Ascending aorta (tissue), 2 donors: ENCODE measurements at regions not wholly inside any gene's neighbourhood (a gene's known extent, or its start where the extent isn't known, plus 50 kb on each side); places are given as distances from the start of the nearest gene placed in this dataset.

Experiments used
- DNase-seq, 2 donors: peaks; one replicate each; pipeline ENCODE4 v3.0.0-alpha.2; 2019; ENCODE audit warnings: low spot score in 2 of 2
- H3K27ac ChIP-seq, 2 donors: fragments of 200-600 bp; sonication (generic); one replicate each; pipeline ENCODE4 v1.5.1; 2016 to 2017; ENCODE audit warnings: mild to moderate bottlenecking in 1 of 2
- H3K27me3 ChIP-seq: fragments of 200-600 bp; sonication (generic); one replicate; pipeline ENCODE4 v1.5.1; 2017
- H3K36me3 ChIP-seq, 2 donors: fragments of 200-600 bp; sonication (generic); one replicate each; pipeline ENCODE4 v1.5.1; 2016
- H3K4me1 ChIP-seq, 2 donors: fragments of 200-600 bp; sonication (generic); one replicate each; pipeline ENCODE4 v1.5.1; 2016 to 2017; ENCODE audit warnings: mild to moderate bottlenecking in 1 of 2
- H3K4me3 ChIP-seq, 2 donors: fragments of 200-600 bp; sonication (generic); one replicate each; pipeline ENCODE4 v1.5.1; 2016 to 2017; ENCODE audit warnings: mild to moderate bottlenecking in 1 of 2
- H3K9me3 ChIP-seq, 2 donors: fragments of 200-600 bp; sonication (generic); one replicate each; pipeline ENCODE4 v1.5.1; 2016
- CTCF ChIP-seq, 3 experiments: fragments of 200-600 bp in 2 of 3; fragments of 450-650 bp in 1 of 3; sonication (generic) in 2 of 3; IDR thresholded peaks; one replicate each; pipeline ENCODE4 v1.5.1; 2016 to 2019; ENCODE audit warnings: antibody characterized with exemption in 3 of 3, mild to moderate bottlenecking in 1 of 3, moderate library complexity in 1 of 3
- intact Hi-C: fragments of 100-400 bp; cut with DNase I; formaldehyde crosslinking; loops from one replicate; pipeline ENCODE4 v1.15.1; 2023

- Histone ChIP-seq H3K9me3 (peaks cover 0 to 11% of the 10 kb centered on the region in 2 donors), H3K27me3 (no peaks in the 10 kb centered on the region), H3K36me3 (no peaks in the 10 kb centered on the region), H3K4me3 (no peak overlapping the region), H3K4me1 (no peaks in the 10 kb centered on the region), H3K27ac (no peak overlapping the region)
- no peak for DNase-seq
- TF ChIP-seq CTCF (IDR thresholded peaks at IDR 0.05), result no peak
- intact Hi-C loops, result no loop called here
These were observed 299.9 kb downstream of the SOX9 start for GRCh38 chr17:72420775-72421127.

- no peak for TF ChIP-seq CTCF (IDR thresholded peaks at IDR 0.05)
- Histone ChIP-seq H3K9me3 (peaks cover 0 to 11% of the 10 kb centered on the region in 2 donors), H3K4me3 (no peak overlapping the region), H3K36me3 (no peaks in the 10 kb centered on the region), H3K27me3 (no peaks in the 10 kb centered on the region), H3K4me1 (no peaks in the 10 kb centered on the region), H3K27ac (no peak overlapping the region)
- intact Hi-C loops, result no loop called here
- no peak for DNase-seq
These were observed 300.6 kb downstream of the SOX9 start for GRCh38 chr17:72421128-72422092.

GRCh38 chr17:72422204-72422504, 301.3 kb downstream of the SOX9 start:
- Histone ChIP-seq H3K4me3 (no peak overlapping the region), H3K27ac (no peak overlapping the region), H3K27me3 (no peaks in the 10 kb centered on the region), H3K36me3 (no peaks in the 10 kb centered on the region), H3K4me1 (no peaks in the 10 kb centered on the region), H3K9me3 (peaks cover 0 to 11% of the 10 kb centered on the region in 2 donors)
- TF ChIP-seq CTCF (IDR thresholded peaks at IDR 0.05), result no peak
- intact Hi-C loops, result no loop called here
- DNase-seq, result no peak

GRCh38 chr17:72422505-72423285, 301.9 kb downstream of the SOX9 start:
- Histone ChIP-seq H3K36me3 (no peaks in the 10 kb centered on the region), H3K27me3 (no peaks in the 10 kb centered on the region), H3K27ac (no peak overlapping the region), H3K9me3 (peaks cover 0 to 5% of the 10 kb centered on the region in 2 donors), H3K4me3 (no peak overlapping the region), H3K4me1 (no peaks in the 10 kb centered on the region)
- peak in 1 of 2 donors; percentile 73 for DNase-seq
- intact Hi-C loops, result no loop called here
- TF ChIP-seq CTCF (IDR thresholded peaks at IDR 0.05), result no peak

- TF ChIP-seq CTCF (IDR thresholded peaks at IDR 0.05), result no peak
- Histone ChIP-seq H3K4me1 (no peaks in the 10 kb centered on the region), H3K36me3 (no peaks in the 10 kb centered on the region), H3K9me3 (no peaks in the 10 kb centered on the region), H3K4me3 (no peak overlapping the region), H3K27me3 (no peaks in the 10 kb centered on the region), H3K27ac (no peak overlapping the region)
- DNase-seq, result no peak
- intact Hi-C loops, result no loop called here
These were observed 302.4 kb downstream of the SOX9 start for GRCh38 chr17:72423286-72423589.
